Kidney (tissue), 13 donors: ENCODE measurements at regions not wholly inside any gene's neighbourhood (a gene's known extent, or its start where the extent isn't known, plus 50 kb on each side); places are given as distances from the start of the nearest gene placed in this dataset.
A peak's percentile ranks its signal among the peaks of the same experiment; 100 is the strongest.

Experiments
- DNase-seq, 5 donors: peaks; one replicate each; pipeline ENCODE4 v3.0.0-alpha.2; 2013 to 2020
- FAIRE-seq: peaks from 2 replicates; lab custom pipeline; 2012; peaks lifted over from hg19 to GRCh38; lab: Jason Lieb, UNC
- H3K27ac ChIP-seq, 2 donors: one replicate each; pipeline ENCODE4 v1.7.0; 2013; ENCODE audit warnings: low read depth in 2 of 2, low read length in 2 of 2, inconsistent platforms in 1 of 2
- H3K27me3 ChIP-seq: one replicate; pipeline ENCODE4 v1.7.1; 2013; ENCODE audit warnings: low read length, inconsistent platforms; ENCODE audit not compliant: control insufficient read depth, insufficient read depth
- H3K36me3 ChIP-seq, 3 donors: one replicate each; pipeline versions ENCODE4 v1.7.0 to v1.7.1; 2013; ENCODE audit warnings: low read length in 3 of 3, control low read depth in 1 of 3, inconsistent platforms in 1 of 3; ENCODE audit not compliant: insufficient read depth in 3 of 3, control insufficient read depth in 2 of 3
- H3K4me1 ChIP-seq, 3 donors: one replicate each; pipeline versions ENCODE4 v1.7.0 to v1.7.1; 2013; ENCODE audit warnings: low read length in 3 of 3, inconsistent platforms in 1 of 3, low read depth in 1 of 3; ENCODE audit not compliant: control insufficient read depth in 2 of 3, insufficient read depth in 2 of 3
- H3K4me3 ChIP-seq, 3 donors: one replicate each; pipeline versions ENCODE4 v1.7.0 to v1.8.1; 2013; ENCODE audit warnings: low read length in 3 of 3, control low read depth in 1 of 3, inconsistent platforms in 1 of 3
- H3K9ac ChIP-seq, 3 donors: one replicate each; pipeline versions ENCODE4 v1.7.0 to v1.7.1; 2013; ENCODE audit warnings: low read length in 3 of 3, control low read depth in 1 of 3, inconsistent platforms in 1 of 3
- H3K9me3 ChIP-seq, 3 donors: one replicate each; pipeline versions ENCODE4 v1.7.0 to v1.7.1; 2013; ENCODE audit warnings: low read length in 3 of 3, control low read depth in 1 of 3, inconsistent platforms in 1 of 3; ENCODE audit not compliant: control insufficient read depth in 2 of 3, insufficient read depth in 1 of 3
- CTCF ChIP-seq: IDR thresholded peaks from 3 replicates; pipeline ENCODE4 v1.5.1; 2012; ENCODE audit warnings: mild to moderate bottlenecking, moderate library complexity, borderline replicate concordance; ENCODE audit not compliant: insufficient read depth; ENCODE audit errors: extremely low read depth
- intact Hi-C: fragments of 100-400 bp; cut with DNase I; formaldehyde crosslinking; loops from one replicate; pipeline ENCODE4 v1.11.1; 2022
- donor health status: control.
- donor health status: control.
- donor health status: control.
- donor health status: control.
- donor health status: control.
- donor health status: DM: yes; HTN: yes; CAD: no.
- donor health status: Normal renal cell carcinoma (clear cell type).

- Histone ChIP-seq H3K4me1 (no peaks in the 10 kb centered on the region), H3K27me3 (no peaks in the 10 kb centered on the region), H3K36me3 (no peaks in the 10 kb centered on the region), H3K9ac (no peak overlapping the region), H3K4me3 (no peak overlapping the region), H3K9me3 (peaks cover 0 to 3% (median 0%) of the 10 kb centered on the region in 3 donors), H3K27ac (no peak overlapping the region)
- FAIRE-seq (peak; percentile 50), DNase-seq (no peak)
- intact Hi-C loops, result no loop called here
- no peak for TF ChIP-seq CTCF
Measured at GRCh38 chr21:22260274-22260673, 1262.1 kb downstream of the NCAM2 start.

GRCh38 chr21:22263890-22264289 is 1265.7 kb downstream of the NCAM2 start:
- Histone ChIP-seq H3K4me3 (no peak overlapping the region), H3K4me1 (no peaks in the 10 kb centered on the region), H3K27ac (no peak overlapping the region), H3K36me3 (no peaks in the 10 kb centered on the region), H3K9ac (no peak overlapping the region), H3K27me3 (no peaks in the 10 kb centered on the region), H3K9me3 (peaks cover 0 to 3% (median 0%) of the 10 kb centered on the region in 3 donors)
- no peak for DNase-seq
- no peak for FAIRE-seq
- intact Hi-C loops, result no loop called here
- no peak for TF ChIP-seq CTCF

- H3K4me3 ChIP-seq, result no peak overlapping the region
- H3K9ac ChIP-seq, result no peak overlapping the region
- H3K9me3 ChIP-seq, result no peaks in the 10 kb centered on the region
- H3K4me1 ChIP-seq, result no peaks in the 10 kb centered on the region
- H3K27me3 ChIP-seq, result no peaks in the 10 kb centered on the region
- FAIRE-seq (no peak), DNase-seq (no peak)
- no peak overlapping the region for H3K27ac ChIP-seq
- H3K36me3 ChIP-seq, result no peaks in the 10 kb centered on the region
- intact Hi-C loops, result no loop called here
- no peak for TF ChIP-seq CTCF
Measured at GRCh38 chr21:22277341-22277740, 1279.1 kb downstream of the NCAM2 start.

- intact Hi-C loops, result no loop called here
- DNase-seq, result peak in 1 of 5 donors; percentile 4
- Histone ChIP-seq H3K9ac (no peak overlapping the region), H3K9me3 (no peaks in the 10 kb centered on the region), H3K27me3 (no peaks in the 10 kb centered on the region), H3K4me3 (no peak overlapping the region), H3K27ac (no peak overlapping the region), H3K4me1 (no peaks in the 10 kb centered on the region), H3K36me3 (no peaks in the 10 kb centered on the region)
- FAIRE-seq, result no peak
- no peak for TF ChIP-seq CTCF
Measured at GRCh38 chr21:22278366-22278765, 1280.2 kb downstream of the NCAM2 start.
